OCI-LY1 (cell line): ENCODE measurements at regions not wholly inside any gene's neighbourhood (a gene's known extent, or its start where the extent isn't known, plus 50 kb on each side); places are given as distances from the start of the nearest gene placed in this dataset.

ENCODE experiments used
- H2AFZ ChIP-seq: fragments of 200-600 bp; sonication (generic), shearing (Covaris generic); 2 replicates; pipeline ENCODE4 v1.6.0; 2014; ENCODE audit warnings: antibody characterized with exemption, mild to moderate bottlenecking, low read length
- H3F3A ChIP-seq: fragments of 200-600 bp; sonication (generic), shearing (Covaris generic); 2 replicates; pipeline ENCODE4 v1.6.0; 2014; ENCODE audit warnings: mild to moderate bottlenecking, antibody characterized with exemption, low read length, moderate library complexity; ENCODE audit not compliant: insufficient read depth
- H3K27ac ChIP-seq: fragments of 200-600 bp; sonication (generic); 2 replicates; pipeline ENCODE4 v1.5.1; 2014; ENCODE audit warnings: low read length, mixed run types, mild to moderate bottlenecking, low read depth; ENCODE audit not compliant: poor library complexity, severe bottlenecking
- H3K27me3 ChIP-seq: fragments of 200-600 bp; sonication (generic); 2 replicates; pipeline ENCODE4 v1.6.0; 2014; ENCODE audit warnings: antibody characterized with exemption, mild to moderate bottlenecking, low read length, moderate library complexity; ENCODE audit not compliant: insufficient read depth
- H3K36me3 ChIP-seq: fragments of 200-600 bp; sonication (generic); 2 replicates; pipeline ENCODE4 v1.6.1; 2014; ENCODE audit warnings: mild to moderate bottlenecking, antibody characterized with exemption, low read length, moderate library complexity, mixed read lengths; ENCODE audit not compliant: insufficient read depth
- H3K4me1 ChIP-seq: fragments of 200-600 bp; sonication (generic); 2 replicates; pipeline ENCODE4 v1.5.1; 2014; ENCODE audit warnings: mild to moderate bottlenecking, low read length, moderate library complexity; ENCODE audit not compliant: insufficient read depth, severe bottlenecking
- H3K4me2 ChIP-seq: fragments of 200-600 bp; sonication (generic), shearing (Covaris generic); 2 replicates; pipeline ENCODE4 v1.6.1; 2014; ENCODE audit warnings: low read length
- H3K4me3 ChIP-seq: fragments of 200-600 bp; sonication (generic); 2 replicates; pipeline ENCODE4 v1.5.1; 2014; ENCODE audit warnings: low read length, low read depth, mild to moderate bottlenecking, mixed read lengths; ENCODE audit not compliant: poor library complexity, severe bottlenecking
- H3K79me2 ChIP-seq: fragments of 200-600 bp; shearing (Covaris generic); 2 replicates; pipeline ENCODE4 v1.6.1; 2016; ENCODE audit warnings: mixed run types, low read length, mixed read lengths; ENCODE audit not compliant: insufficient read depth
- H3K9ac ChIP-seq: fragments of 200-600 bp; sonication (generic), shearing (Covaris generic); 2 replicates; pipeline ENCODE4 v1.6.1; 2014; ENCODE audit warnings: mild to moderate bottlenecking, low read length, mixed read lengths
- H3K9me2 ChIP-seq: fragments of 200-600 bp; sonication (generic), shearing (Covaris generic); 2 replicates; pipeline ENCODE4 v1.6.1; 2014; ENCODE audit warnings: low read depth, mild to moderate bottlenecking, low read length, mixed read lengths
- H3K9me3 ChIP-seq: fragments of 200-600 bp; shearing (Covaris generic); 2 replicates; pipeline ENCODE4 v1.6.1; 2014; ENCODE audit warnings: low read length, mixed read lengths
- H4K20me1 ChIP-seq: fragments of 200-600 bp; sonication (generic), shearing (Covaris generic); 2 replicates; pipeline ENCODE4 v1.6.0; 2016; ENCODE audit warnings: mild to moderate bottlenecking, low read length; ENCODE audit not compliant: insufficient read depth
- EZH2 ChIP-seq: fragments of 200-600 bp; sonication (generic), shearing (Covaris generic); IDR thresholded peaks from 2 replicates; pipeline ENCODE4 v1.8.0; 2017; ENCODE audit warnings: borderline replicate concordance, mixed run types, mild to moderate bottlenecking, antibody characterized with exemption, low read length, moderate library complexity, mixed read lengths
- TF ChIP-seq, protein P1 (sequence below): fragments of 200-600 bp; sonication (generic), shearing (Covaris generic); IDR thresholded peaks from 2 replicates; pipeline ENCODE4 v1.5.1; 2017; ENCODE audit warnings: mild to moderate bottlenecking, antibody characterized with exemption, low read length, moderate library complexity, mixed read lengths

DNA sequence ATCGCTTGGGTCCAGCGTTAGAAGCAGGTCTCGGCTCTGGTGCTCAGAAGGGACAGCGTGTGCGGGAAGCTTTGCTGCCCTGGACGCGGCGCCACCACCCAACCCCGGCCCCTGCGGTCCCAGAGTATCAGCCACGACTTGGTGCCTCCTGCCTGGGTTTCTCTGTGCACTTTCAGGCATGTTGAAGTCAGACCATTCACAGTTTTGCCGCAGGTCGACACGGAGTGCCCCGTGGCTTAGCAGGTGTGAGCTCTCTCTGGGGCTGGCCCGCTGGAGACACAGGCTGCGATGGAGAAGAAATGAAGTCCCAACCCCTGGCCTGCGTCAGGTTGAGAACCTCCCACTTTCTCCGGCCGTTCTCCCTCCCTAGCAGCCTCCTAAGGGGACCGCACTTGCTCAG lies 494.5 kb downstream of the BRD1 start:
- Histone ChIP-seq H3K9me3 (no peaks in the 10 kb centered on the region), H3K4me3 (no peak overlapping the region), H3K27ac (no peak overlapping the region), H3K9ac (no peak overlapping the region), H3K4me1 (no peaks in the 10 kb centered on the region), H3K79me2 (no peaks in the 10 kb centered on the region), H2AFZ (no peak overlapping the region), H3F3A (no peaks in the 10 kb centered on the region), H3K4me2 (no peak overlapping the region), H4K20me1 (no peaks in the 10 kb centered on the region), H3K36me3 (no peaks in the 10 kb centered on the region), H3K9me2 (no peaks in the 10 kb centered on the region), H3K27me3 (peaks cover 8% of the 10 kb centered on the region; the same call in 1 of the 2 replicates)
- TF ChIP-seq, protein P1, sequence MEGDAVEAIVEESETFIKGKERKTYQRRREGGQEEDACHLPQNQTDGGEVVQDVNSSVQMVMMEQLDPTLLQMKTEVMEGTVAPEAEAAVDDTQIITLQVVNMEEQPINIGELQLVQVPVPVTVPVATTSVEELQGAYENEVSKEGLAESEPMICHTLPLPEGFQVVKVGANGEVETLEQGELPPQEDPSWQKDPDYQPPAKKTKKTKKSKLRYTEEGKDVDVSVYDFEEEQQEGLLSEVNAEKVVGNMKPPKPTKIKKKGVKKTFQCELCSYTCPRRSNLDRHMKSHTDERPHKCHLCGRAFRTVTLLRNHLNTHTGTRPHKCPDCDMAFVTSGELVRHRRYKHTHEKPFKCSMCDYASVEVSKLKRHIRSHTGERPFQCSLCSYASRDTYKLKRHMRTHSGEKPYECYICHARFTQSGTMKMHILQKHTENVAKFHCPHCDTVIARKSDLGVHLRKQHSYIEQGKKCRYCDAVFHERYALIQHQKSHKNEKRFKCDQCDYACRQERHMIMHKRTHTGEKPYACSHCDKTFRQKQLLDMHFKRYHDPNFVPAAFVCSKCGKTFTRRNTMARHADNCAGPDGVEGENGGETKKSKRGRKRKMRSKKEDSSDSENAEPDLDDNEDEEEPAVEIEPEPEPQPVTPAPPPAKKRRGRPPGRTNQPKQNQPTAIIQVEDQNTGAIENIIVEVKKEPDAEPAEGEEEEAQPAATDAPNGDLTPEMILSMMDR, result no peak
- TF ChIP-seq EZH2, result no peak

DNA sequence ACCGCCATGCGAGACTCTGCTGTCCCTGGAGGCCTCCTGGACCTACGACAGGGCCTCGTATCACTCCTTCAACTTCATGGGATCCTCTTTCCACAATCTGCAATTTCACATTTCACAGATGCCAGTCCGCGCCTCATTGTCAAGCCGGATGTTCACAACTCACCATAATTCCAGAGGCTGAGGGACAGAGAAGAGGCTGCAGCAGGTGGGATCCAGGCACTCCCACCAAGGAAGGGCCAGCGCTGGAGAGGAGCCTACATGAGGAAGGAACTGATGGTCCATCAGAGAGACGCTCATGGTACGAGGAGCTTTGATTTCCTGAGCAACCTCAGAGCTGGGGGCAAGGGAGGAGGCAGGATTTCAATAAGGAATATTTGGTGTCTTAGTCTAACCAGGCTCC lies 495.0 kb downstream of the BRD1 start:
- H3K4me2 ChIP-seq, result no peak overlapping the region
- H3K36me3 ChIP-seq, result no peaks in the 10 kb centered on the region
- no peak overlapping the region for H3K4me3 ChIP-seq
- H3K79me2 ChIP-seq, result no peaks in the 10 kb centered on the region
- TF ChIP-seq, protein P1, result no peak
- no peak for TF ChIP-seq EZH2
- H3K27ac ChIP-seq, result no peak overlapping the region
- H4K20me1 ChIP-seq, result no peaks in the 10 kb centered on the region
- no peaks in the 10 kb centered on the region for H3K9me2 ChIP-seq
- no peaks in the 10 kb centered on the region for H3K4me1 ChIP-seq
- no peak overlapping the region for H3K9ac ChIP-seq
- no peaks in the 10 kb centered on the region for H3K9me3 ChIP-seq
- no peak overlapping the region for H2AFZ ChIP-seq
- peaks cover 10% of the 10 kb centered on the region; the same call in 1 of the 2 replicates for H3K27me3 ChIP-seq
- H3F3A ChIP-seq, result no peaks in the 10 kb centered on the region

DNA sequence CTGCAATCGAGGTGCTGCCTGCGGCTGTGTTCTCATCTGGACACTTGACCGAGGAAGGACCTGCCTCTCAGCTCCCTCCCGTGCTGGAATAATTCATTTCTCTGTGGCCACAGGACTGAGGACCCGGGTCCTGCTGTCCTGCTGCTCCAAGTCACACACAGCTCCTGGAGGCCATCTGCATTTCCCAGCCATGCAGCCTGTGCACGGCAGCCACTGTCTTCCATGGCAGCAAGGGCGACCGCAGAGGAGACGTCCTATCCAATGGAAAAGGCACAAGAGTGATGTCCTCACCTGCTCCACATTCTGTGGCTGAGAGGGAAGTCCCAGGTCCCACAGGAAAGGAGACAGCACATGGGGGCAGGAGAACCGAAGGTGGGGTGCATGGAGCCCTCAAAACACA lies 495.8 kb downstream of the BRD1 start:
- Histone ChIP-seq H3K79me2 (no peaks in the 10 kb centered on the region), H4K20me1 (no peaks in the 10 kb centered on the region), H3K27me3 (peaks cover 14% of the 10 kb centered on the region; the same call in 1 of the 2 replicates), H2AFZ (no peak overlapping the region), H3K9ac (no peak overlapping the region), H3K4me1 (no peaks in the 10 kb centered on the region), H3K4me2 (no peak overlapping the region), H3F3A (no peaks in the 10 kb centered on the region), H3K36me3 (no peaks in the 10 kb centered on the region), H3K4me3 (no peak overlapping the region), H3K9me2 (no peaks in the 10 kb centered on the region), H3K27ac (no peak overlapping the region), H3K9me3 (no peaks in the 10 kb centered on the region)
- no peak for TF ChIP-seq EZH2
- TF ChIP-seq, protein P1, result no peak
